ENCODE measurements at regions not wholly inside any gene's neighbourhood (a gene's known extent, or its start where the extent isn't known, plus 50 kb on each side); places are given as distances from the start of the nearest gene placed in this dataset.

DNA sequence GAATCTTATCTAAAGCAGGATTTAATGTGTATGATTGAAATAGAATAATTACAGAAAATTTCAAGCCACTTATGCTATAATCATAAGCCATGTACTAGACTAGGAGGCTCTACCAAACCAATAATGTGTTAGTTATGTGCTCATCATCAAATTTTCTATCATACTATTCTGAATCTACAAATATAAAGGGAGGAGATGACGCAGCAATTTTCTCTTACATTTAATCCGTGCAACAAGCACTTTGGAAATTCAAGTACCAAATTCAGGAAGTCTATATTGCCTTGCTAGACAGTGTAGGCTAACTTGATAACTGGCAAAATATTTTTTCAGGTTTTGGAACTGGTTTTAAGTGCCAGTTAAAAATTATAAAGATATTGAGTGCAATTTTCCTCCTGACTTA lies 283.5 kb downstream of the C4orf33 start:
- Histone ChIP-seq H4K20me1 (ENCODE audit: insufficient read depth) (no peaks in the 10 kb centered on the region), H3K4me2 (ENCODE audit: unreplicated experiment) (no peak overlapping the region), H2AFZ (no peak overlapping the region), H3K9me3 (ENCODE audit: low read depth) (no peaks in the 10 kb centered on the region), H3K27ac (no peak overlapping the region), H3F3A (ENCODE audit: insufficient read depth) (no peaks in the 10 kb centered on the region), H3K79me2 (ENCODE audit: insufficient read depth) (no peaks in the 10 kb centered on the region), H3K27me3 (replicated peaks; ENCODE audit: insufficient read depth) (no peaks in the 10 kb centered on the region), H3K9ac (no peak overlapping the region), H3K9me2 (ENCODE audit: insufficient read depth) (no peaks in the 10 kb centered on the region), H3K36me3 (ENCODE audit: low read depth) (no peaks in the 10 kb centered on the region), H3K4me3 (no peak overlapping the region), H3K4me1 (ENCODE audit: insufficient read depth) (no peaks in the 10 kb centered on the region)
- 10 to 12% methylated on average over 2 of the region's 2 CpGs for WGBS, 2 experiments (ENCODE audit: low coverage in 1 of 2, low lambda C conversion rate in 2 of 2, missing lambda C conversion rate in 2 of 2)
- in situ Hi-C loops (cut with MboI) = no loop called here
- TF ChIP-seq EZH2 (IDR thresholded peaks at IDR 0.05; ENCODE audit: insufficient read depth, poor library complexity, severe bottlenecking) = no peak
- TF ChIP-seq EZH2phosphoT487 (IDR thresholded peaks at IDR 0.05; ENCODE audit: insufficient read depth, low read depth) = no peak
- DNase-seq = no peak

- in situ Hi-C loops (cut with MboI) = no loop called here
- H3K9me2 ChIP-seq (ENCODE audit: insufficient read depth) = no peaks in the 10 kb centered on the region
- H3K9ac ChIP-seq = no peak overlapping the region
- DNase-seq = no peak
- no peaks in the 10 kb centered on the region for H3K36me3 ChIP-seq (ENCODE audit: low read depth)
- H3K4me3 ChIP-seq = no peak overlapping the region
- TF ChIP-seq EZH2 (IDR thresholded peaks at IDR 0.05; ENCODE audit: insufficient read depth, poor library complexity, severe bottlenecking) (no peak), EZH2phosphoT487 (IDR thresholded peaks at IDR 0.05; ENCODE audit: insufficient read depth, low read depth) (no peak)
- H4K20me1 ChIP-seq (ENCODE audit: insufficient read depth) = no peaks in the 10 kb centered on the region
- no peak overlapping the region for H2AFZ ChIP-seq
- H3K79me2 ChIP-seq (ENCODE audit: insufficient read depth) = no peaks in the 10 kb centered on the region
- no peaks in the 10 kb centered on the region for H3K9me3 ChIP-seq (ENCODE audit: low read depth)
- H3K4me1 ChIP-seq (ENCODE audit: insufficient read depth) = no peaks in the 10 kb centered on the region
- WGBS, 2 experiments (ENCODE audit: low coverage in 1 of 2, low lambda C conversion rate in 2 of 2, missing lambda C conversion rate in 2 of 2) = 7 to 14% methylated on average over 1 of the region's 1 CpG
- no peak overlapping the region for H3K4me2 ChIP-seq (ENCODE audit: unreplicated experiment)
- H3K27me3 ChIP-seq (replicated peaks; ENCODE audit: insufficient read depth) = no peaks in the 10 kb centered on the region
- H3K27ac ChIP-seq = no peak overlapping the region
- H3F3A ChIP-seq (ENCODE audit: insufficient read depth) = no peaks in the 10 kb centered on the region
Observed at GRCh38 chr4:129384974-129385373, 289.0 kb downstream of the C4orf33 start.

- no peak for DNase-seq
- Histone ChIP-seq H3K9ac (no peak overlapping the region), H3K36me3 (ENCODE audit: low read depth) (no peaks in the 10 kb centered on the region), H3K9me3 (ENCODE audit: low read depth) (no peaks in the 10 kb centered on the region), H3K79me2 (ENCODE audit: insufficient read depth) (no peaks in the 10 kb centered on the region), H2AFZ (no peak overlapping the region), H3K9me2 (ENCODE audit: insufficient read depth) (no peaks in the 10 kb centered on the region), H3K4me2 (ENCODE audit: unreplicated experiment) (no peak overlapping the region), H3K27ac (no peak overlapping the region), H4K20me1 (ENCODE audit: insufficient read depth) (no peaks in the 10 kb centered on the region), H3K4me1 (ENCODE audit: insufficient read depth) (no peaks in the 10 kb centered on the region), H3F3A (ENCODE audit: insufficient read depth) (no peaks in the 10 kb centered on the region), H3K27me3 (replicated peaks; ENCODE audit: insufficient read depth) (no peaks in the 10 kb centered on the region), H3K4me3 (no peak overlapping the region)
- in situ Hi-C loops (cut with MboI) = no loop called here
- TF ChIP-seq EZH2phosphoT487 (IDR thresholded peaks at IDR 0.05; ENCODE audit: insufficient read depth, low read depth) = no peak
- no peak for TF ChIP-seq EZH2 (IDR thresholded peaks at IDR 0.05; ENCODE audit: insufficient read depth, poor library complexity, severe bottlenecking)
Observed at GRCh38 chr4:129387666-129388065, 291.7 kb downstream of the C4orf33 start.

- Histone ChIP-seq H3K36me3 (ENCODE audit: low read depth) (no peaks in the 10 kb centered on the region), H4K20me1 (ENCODE audit: insufficient read depth) (no peaks in the 10 kb centered on the region), H3K27me3 (replicated peaks; ENCODE audit: insufficient read depth) (no peaks in the 10 kb centered on the region), H3K9me3 (ENCODE audit: low read depth) (no peaks in the 10 kb centered on the region), H3F3A (ENCODE audit: insufficient read depth) (no peaks in the 10 kb centered on the region), H3K79me2 (ENCODE audit: insufficient read depth) (no peaks in the 10 kb centered on the region), H3K27ac (no peak overlapping the region), H3K4me3 (no peak overlapping the region), H3K4me1 (ENCODE audit: insufficient read depth) (no peaks in the 10 kb centered on the region), H3K9ac (no peak overlapping the region), H3K4me2 (ENCODE audit: unreplicated experiment) (no peak overlapping the region), H2AFZ (no peak overlapping the region), H3K9me2 (ENCODE audit: insufficient read depth) (no peaks in the 10 kb centered on the region)
- DNase-seq = no peak
- WGBS, 2 experiments (ENCODE audit: low coverage in 1 of 2, low lambda C conversion rate in 2 of 2, missing lambda C conversion rate in 2 of 2) = 14 to 15% methylated on average over 4 of the region's 4 CpGs
- in situ Hi-C loops (cut with MboI) = no loop called here
- no peak for TF ChIP-seq EZH2phosphoT487 (IDR thresholded peaks at IDR 0.05; ENCODE audit: insufficient read depth, low read depth)
- no peak for TF ChIP-seq EZH2 (IDR thresholded peaks at IDR 0.05; ENCODE audit: insufficient read depth, poor library complexity, severe bottlenecking)
Observed at GRCh38 chr4:129393976-129394375, 298.0 kb downstream of the C4orf33 start.

GRCh38 chr4:129394635-129395034 lies 298.7 kb downstream of the C4orf33 start:
- no peak overlapping the region for H3K9ac ChIP-seq
- TF ChIP-seq EZH2phosphoT487 (IDR thresholded peaks at IDR 0.05; ENCODE audit: insufficient read depth, low read depth) (no peak), EZH2 (IDR thresholded peaks at IDR 0.05; ENCODE audit: insufficient read depth, poor library complexity, severe bottlenecking) (no peak)
- no peak overlapping the region for H2AFZ ChIP-seq
- in situ Hi-C loops (cut with MboI) = no loop called here
- no peak for DNase-seq
- no peaks in the 10 kb centered on the region for H3F3A ChIP-seq (ENCODE audit: insufficient read depth)
- no peaks in the 10 kb centered on the region for H3K27me3 ChIP-seq (replicated peaks; ENCODE audit: insufficient read depth)
- no peaks in the 10 kb centered on the region for H3K9me3 ChIP-seq (ENCODE audit: low read depth)
- 4 to 10% methylated on average over 6 of the region's 6 CpGs for WGBS, 2 experiments (ENCODE audit: low coverage in 1 of 2, low lambda C conversion rate in 2 of 2, missing lambda C conversion rate in 2 of 2)
- no peak overlapping the region for H3K27ac ChIP-seq
- H4K20me1 ChIP-seq (ENCODE audit: insufficient read depth) = no peaks in the 10 kb centered on the region
- no peaks in the 10 kb centered on the region for H3K9me2 ChIP-seq (ENCODE audit: insufficient read depth)
- H3K4me3 ChIP-seq = no peak overlapping the region
- H3K79me2 ChIP-seq (ENCODE audit: insufficient read depth) = no peaks in the 10 kb centered on the region
- no peak overlapping the region for H3K4me2 ChIP-seq (ENCODE audit: unreplicated experiment)
- H3K4me1 ChIP-seq (ENCODE audit: insufficient read depth) = no peaks in the 10 kb centered on the region
- H3K36me3 ChIP-seq (ENCODE audit: low read depth) = no peaks in the 10 kb centered on the region

Measured in GM23248 (cell line).